ENCODE measurements at regions not wholly inside any gene's neighbourhood (a gene's known extent, or its start where the extent isn't known, plus 50 kb on each side); places are given as distances from the start of the nearest gene placed in this dataset.

DNA sequence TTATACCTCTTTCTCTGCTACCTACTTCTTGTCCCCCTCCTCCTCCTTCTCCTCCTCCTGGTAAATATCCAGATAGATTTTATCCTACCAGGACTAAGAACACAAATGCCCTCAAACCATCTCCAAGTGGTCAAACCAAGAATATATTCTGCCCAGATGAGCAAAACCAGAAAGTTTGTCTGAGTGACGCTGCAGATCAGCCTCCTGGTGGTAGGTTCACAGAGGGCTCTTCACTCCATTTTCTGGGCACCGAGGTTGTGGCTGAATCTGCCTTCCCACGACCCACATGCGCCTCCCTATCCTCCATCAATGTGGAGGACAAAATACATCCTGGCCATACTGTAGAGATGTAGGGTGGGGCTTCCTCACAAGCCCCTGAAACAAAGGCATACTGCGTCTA lies 543.6 kb downstream of the MN1 start:
- TF ChIP-seq, protein P1, sequence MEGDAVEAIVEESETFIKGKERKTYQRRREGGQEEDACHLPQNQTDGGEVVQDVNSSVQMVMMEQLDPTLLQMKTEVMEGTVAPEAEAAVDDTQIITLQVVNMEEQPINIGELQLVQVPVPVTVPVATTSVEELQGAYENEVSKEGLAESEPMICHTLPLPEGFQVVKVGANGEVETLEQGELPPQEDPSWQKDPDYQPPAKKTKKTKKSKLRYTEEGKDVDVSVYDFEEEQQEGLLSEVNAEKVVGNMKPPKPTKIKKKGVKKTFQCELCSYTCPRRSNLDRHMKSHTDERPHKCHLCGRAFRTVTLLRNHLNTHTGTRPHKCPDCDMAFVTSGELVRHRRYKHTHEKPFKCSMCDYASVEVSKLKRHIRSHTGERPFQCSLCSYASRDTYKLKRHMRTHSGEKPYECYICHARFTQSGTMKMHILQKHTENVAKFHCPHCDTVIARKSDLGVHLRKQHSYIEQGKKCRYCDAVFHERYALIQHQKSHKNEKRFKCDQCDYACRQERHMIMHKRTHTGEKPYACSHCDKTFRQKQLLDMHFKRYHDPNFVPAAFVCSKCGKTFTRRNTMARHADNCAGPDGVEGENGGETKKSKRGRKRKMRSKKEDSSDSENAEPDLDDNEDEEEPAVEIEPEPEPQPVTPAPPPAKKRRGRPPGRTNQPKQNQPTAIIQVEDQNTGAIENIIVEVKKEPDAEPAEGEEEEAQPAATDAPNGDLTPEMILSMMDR (IDR thresholded peaks at IDR 0.05; ENCODE audit: low read depth, low read length) = no peak
- TF ChIP-seq EZH2phosphoT487 (IDR thresholded peaks at IDR 0.05; ENCODE audit: low read depth) = no peak
